SK-N-SH treated with all-trans-retinoic acid at 6 μM for 48 hours (cell line): ENCODE measurements at regions not wholly inside any gene's neighbourhood (a gene's known extent, or its start where the extent isn't known, plus 50 kb on each side); places are given as distances from the start of the nearest gene placed in this dataset.

Source experiments
- ARNTL ChIP-seq: fragments of 450-650 bp; formaldehyde crosslinking; IDR thresholded peaks from 2 replicates; pipeline ENCODE4 v1.5.0; 2020; ENCODE audit warnings: low read depth, mild to moderate bottlenecking, moderate library complexity, borderline replicate concordance
- BACH2 ChIP-seq: fragments of 250-450 bp; sonication (Bioruptor Pico); IDR thresholded peaks from 2 replicates; pipeline ENCODE4 v1.9.0; 2021; ENCODE audit warnings: mild to moderate bottlenecking, borderline replicate concordance
- CSDC2 ChIP-seq: fragments of 250-450 bp; sonication (Bioruptor Pico); IDR thresholded peaks from 2 replicates; pipeline ENCODE4 v1.5.0; 2020; ENCODE audit warnings: mild to moderate bottlenecking, moderate library complexity
- OSR1 ChIP-seq: fragments of 250-450 bp; sonication (Bioruptor Pico); IDR thresholded peaks from 2 replicates; pipeline ENCODE4 v1.8.0; 2022; ENCODE audit warnings: moderate library complexity, mild to moderate bottlenecking, inconsistent platforms
- RARB ChIP-seq: fragments of 250-450 bp; sonication (Bioruptor Pico); IDR thresholded peaks from 2 replicates; pipeline ENCODE4 v1.8.0; 2021; ENCODE audit warnings: mild to moderate bottlenecking, moderate library complexity
- ZFP3 ChIP-seq: fragments of 250-450 bp; sonication (Bioruptor Pico); IDR thresholded peaks from 2 replicates; pipeline ENCODE4 v1.5.0; 2020; ENCODE audit warnings: mild to moderate bottlenecking, moderate library complexity
- TF ChIP-seq, protein P1 (sequence below): fragments of 250-450 bp; sonication (Bioruptor Pico); IDR thresholded peaks from 2 replicates; pipeline ENCODE4 v1.5.1; 2020; ENCODE audit warnings: low read depth, mild to moderate bottlenecking, moderate library complexity
- TF ChIP-seq, protein P2 (sequence below): fragments of 250-450 bp; sonication (Bioruptor Pico); IDR thresholded peaks from 2 replicates; pipeline ENCODE4 v1.8.0; 2020; ENCODE audit warnings: mild to moderate bottlenecking, moderate library complexity, borderline replicate concordance

DNA sequence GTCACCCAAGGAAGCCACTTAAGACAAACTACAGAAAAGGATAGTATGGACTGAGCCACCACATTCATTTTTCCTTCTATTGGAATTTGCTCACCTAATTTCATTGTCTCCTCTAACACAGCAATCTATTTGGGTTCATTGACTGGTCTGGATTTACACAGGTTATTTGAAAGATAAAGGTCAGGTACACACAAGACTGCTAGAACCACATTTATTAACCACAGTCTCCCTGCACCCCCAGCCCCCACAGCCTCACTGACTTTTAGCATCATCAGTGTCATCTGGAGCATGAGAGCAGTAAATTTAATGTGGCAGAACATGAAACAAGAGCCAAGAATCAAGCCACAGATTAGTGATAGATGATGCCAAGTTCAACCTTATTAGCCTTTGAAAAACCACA is 226.9 kb upstream of the GYPC start:
- TF ChIP-seq RARB (CRISPR knock-in tag) (no peak), BACH2 (CRISPR knock-in tag) (no peak), ARNTL (CRISPR knock-in tag) (no peak), ZFP3 (CRISPR knock-in tag) (no peak), OSR1 (CRISPR knock-in tag) (no peak), CSDC2 (CRISPR knock-in tag) (no peak)
- TF ChIP-seq, protein P1, sequence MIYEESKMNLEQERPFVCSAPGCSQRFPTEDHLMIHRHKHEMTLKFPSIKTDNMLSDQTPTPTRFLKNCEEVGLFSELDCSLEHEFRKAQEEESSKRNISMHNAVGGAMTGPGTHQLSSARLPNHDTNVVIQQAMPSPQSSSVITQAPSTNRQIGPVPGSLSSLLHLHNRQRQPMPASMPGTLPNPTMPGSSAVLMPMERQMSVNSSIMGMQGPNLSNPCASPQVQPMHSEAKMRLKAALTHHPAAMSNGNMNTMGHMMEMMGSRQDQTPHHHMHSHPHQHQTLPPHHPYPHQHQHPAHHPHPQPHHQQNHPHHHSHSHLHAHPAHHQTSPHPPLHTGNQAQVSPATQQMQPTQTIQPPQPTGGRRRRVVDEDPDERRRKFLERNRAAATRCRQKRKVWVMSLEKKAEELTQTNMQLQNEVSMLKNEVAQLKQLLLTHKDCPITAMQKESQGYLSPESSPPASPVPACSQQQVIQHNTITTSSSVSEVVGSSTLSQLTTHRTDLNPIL (CRISPR knock-in tag) = no peak
- TF ChIP-seq, protein P2, sequence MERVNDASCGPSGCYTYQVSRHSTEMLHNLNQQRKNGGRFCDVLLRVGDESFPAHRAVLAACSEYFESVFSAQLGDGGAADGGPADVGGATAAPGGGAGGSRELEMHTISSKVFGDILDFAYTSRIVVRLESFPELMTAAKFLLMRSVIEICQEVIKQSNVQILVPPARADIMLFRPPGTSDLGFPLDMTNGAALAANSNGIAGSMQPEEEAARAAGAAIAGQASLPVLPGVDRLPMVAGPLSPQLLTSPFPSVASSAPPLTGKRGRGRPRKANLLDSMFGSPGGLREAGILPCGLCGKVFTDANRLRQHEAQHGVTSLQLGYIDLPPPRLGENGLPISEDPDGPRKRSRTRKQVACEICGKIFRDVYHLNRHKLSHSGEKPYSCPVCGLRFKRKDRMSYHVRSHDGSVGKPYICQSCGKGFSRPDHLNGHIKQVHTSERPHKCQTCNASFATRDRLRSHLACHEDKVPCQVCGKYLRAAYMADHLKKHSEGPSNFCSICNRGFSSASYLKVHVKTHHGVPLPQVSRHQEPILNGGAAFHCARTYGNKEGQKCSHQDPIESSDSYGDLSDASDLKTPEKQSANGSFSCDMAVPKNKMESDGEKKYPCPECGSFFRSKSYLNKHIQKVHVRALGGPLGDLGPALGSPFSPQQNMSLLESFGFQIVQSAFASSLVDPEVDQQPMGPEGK = no peak
